BJ (cell line): ENCODE measurements at regions not wholly inside any gene's neighbourhood (a gene's known extent, or its start where the extent isn't known, plus 50 kb on each side); places are given as distances from the start of the nearest gene placed in this dataset.

Source experiments
- CTCF ChIA-PET: fragments of 350-600 bp; formaldehyde crosslinking; extraction: SDS; loops from one replicate; lab custom pipeline; 2021; ENCODE audit warnings: antibody characterized with exemption, inconsistent platforms; lab: Yijun Ruan, JAX
- POLR2A ChIA-PET: fragments of 300-600 bp; sonication (Branson Sonifier 250); formaldehyde crosslinking; extraction: SDS; loops from one replicate; lab custom pipeline; 2021; ENCODE audit warnings: antibody characterized with exemption; lab: Charles Lee
- DNase-seq: peaks from one replicate; pipeline ENCODE4 v3.0.0-alpha.2; 2011; ENCODE audit warnings: low read depth
- H3K27me3 ChIP-seq: 2 replicates; pipeline ENCODE4 v1.6.0; 2011; ENCODE audit warnings: low read length; ENCODE audit not compliant: control insufficient read depth, insufficient read depth
- H3K36me3 ChIP-seq: 2 replicates; pipeline ENCODE4 v1.5.1; 2011; ENCODE audit warnings: low read length; ENCODE audit not compliant: control insufficient read depth, insufficient read depth
- H3K4me3 ChIP-seq: 2 replicates; pipeline ENCODE4 v1.5.1; 2011; ENCODE audit warnings: low read depth, mild to moderate bottlenecking, control low read depth, low read length
- TF ChIP-seq, protein P1 (sequence below): IDR thresholded peaks from 2 replicates; pipeline ENCODE4 v1.5.1; 2011; ENCODE audit warnings: low read depth, mild to moderate bottlenecking, control low read depth, inconsistent platforms, low read length, moderate library complexity; ENCODE audit not compliant: insufficient read depth

GRCh38 chr3:194007592-194008337 is 128.2 kb upstream of the HES1 start:
- Histone ChIP-seq H3K4me3 (no peak overlapping the region), H3K36me3 (no peaks in the 10 kb centered on the region), H3K27me3 (peaks cover 19% of the 10 kb centered on the region)
- CTCF ChIA-PET, result no interaction called here
- TF ChIP-seq, protein P1, sequence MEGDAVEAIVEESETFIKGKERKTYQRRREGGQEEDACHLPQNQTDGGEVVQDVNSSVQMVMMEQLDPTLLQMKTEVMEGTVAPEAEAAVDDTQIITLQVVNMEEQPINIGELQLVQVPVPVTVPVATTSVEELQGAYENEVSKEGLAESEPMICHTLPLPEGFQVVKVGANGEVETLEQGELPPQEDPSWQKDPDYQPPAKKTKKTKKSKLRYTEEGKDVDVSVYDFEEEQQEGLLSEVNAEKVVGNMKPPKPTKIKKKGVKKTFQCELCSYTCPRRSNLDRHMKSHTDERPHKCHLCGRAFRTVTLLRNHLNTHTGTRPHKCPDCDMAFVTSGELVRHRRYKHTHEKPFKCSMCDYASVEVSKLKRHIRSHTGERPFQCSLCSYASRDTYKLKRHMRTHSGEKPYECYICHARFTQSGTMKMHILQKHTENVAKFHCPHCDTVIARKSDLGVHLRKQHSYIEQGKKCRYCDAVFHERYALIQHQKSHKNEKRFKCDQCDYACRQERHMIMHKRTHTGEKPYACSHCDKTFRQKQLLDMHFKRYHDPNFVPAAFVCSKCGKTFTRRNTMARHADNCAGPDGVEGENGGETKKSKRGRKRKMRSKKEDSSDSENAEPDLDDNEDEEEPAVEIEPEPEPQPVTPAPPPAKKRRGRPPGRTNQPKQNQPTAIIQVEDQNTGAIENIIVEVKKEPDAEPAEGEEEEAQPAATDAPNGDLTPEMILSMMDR, result no peak
- POLR2A ChIA-PET, result no interaction called here
- DNase-seq, result no peak

GRCh38 chr3:194009019-194009418 is 126.9 kb upstream of the HES1 start:
- DNase-seq, result no peak
- TF ChIP-seq, protein P1, result no peak
- Histone ChIP-seq H3K27me3 (peaks cover 21% of the 10 kb centered on the region), H3K4me3 (no peak overlapping the region), H3K36me3 (no peaks in the 10 kb centered on the region)
- POLR2A ChIA-PET, result no interaction called here
- CTCF ChIA-PET, result no interaction called here

GRCh38 chr3:194009892-194010533 is 125.9 kb upstream of the HES1 start:
- Histone ChIP-seq H3K4me3 (no peak overlapping the region), H3K36me3 (no peaks in the 10 kb centered on the region), H3K27me3 (peaks cover 21% of the 10 kb centered on the region)
- TF ChIP-seq, protein P1, result no peak
- ChIA-PET CTCF (no interaction called here), POLR2A (no interaction called here)
- DNase-seq, result no peak

DNA sequence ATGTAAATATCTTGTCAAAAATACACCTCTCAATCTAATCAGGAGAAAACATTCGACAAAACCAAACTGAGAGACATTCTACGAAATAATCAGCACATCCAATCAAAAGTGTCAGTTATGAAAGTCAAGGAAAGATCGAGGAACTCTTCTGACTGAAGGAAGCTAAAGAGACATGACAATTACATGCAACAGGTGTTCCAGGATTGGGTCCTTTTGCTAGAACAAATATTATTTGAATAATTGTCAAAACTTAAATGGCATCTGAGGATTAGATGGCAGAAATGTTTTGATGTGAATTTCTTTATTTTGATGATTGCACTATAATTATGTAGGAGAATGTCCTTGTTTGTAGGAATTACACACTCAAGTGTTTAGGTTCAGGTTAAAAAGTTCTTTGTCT is 124.1 kb upstream of the HES1 start:
- CTCF ChIA-PET, result interaction anchor here (1.5 kb wide), 1 partner anchor 10 kb away, joined by 5 read pairs; no protein-coding TSS in a partner anchor
- TF ChIP-seq, protein P1, result no peak
- Histone ChIP-seq H3K36me3 (no peaks in the 10 kb centered on the region), H3K4me3 (no peak overlapping the region), H3K27me3 (peaks cover 20% of the 10 kb centered on the region)
- DNase-seq, result no peak
- POLR2A ChIA-PET, result no interaction called here

GRCh38 chr3:194013928-194014327 is 122.0 kb upstream of the HES1 start:
- no peak for DNase-seq
- Histone ChIP-seq H3K36me3 (no peaks in the 10 kb centered on the region), H3K27me3 (peaks cover 16% of the 10 kb centered on the region), H3K4me3 (no peak overlapping the region)
- ChIA-PET CTCF (no interaction called here), POLR2A (no interaction called here)
- TF ChIP-seq, protein P1, result no peak
